H1 (cell line): ENCODE measurements at regions not wholly inside any gene's neighbourhood (a gene's known extent, or its start where the extent isn't known, plus 50 kb on each side); places are given as distances from the start of the nearest gene placed in this dataset.

Experiments
- CHD7 ChIP-seq: fragments of 300-600 bp; sonication (generic); IDR thresholded peaks from 2 replicates; pipeline ENCODE4 v1.7.1; 2012; ENCODE audit warnings: low read length, moderate library complexity, mild to moderate bottlenecking, inconsistent platforms; ENCODE audit not compliant: insufficient replicate concordance
- KDM5A ChIP-seq: fragments of 200-600 bp; IDR thresholded peaks from 2 replicates; pipeline ENCODE4 v1.7.1; 2012; ENCODE audit warnings: mild to moderate bottlenecking, low read length, inconsistent platforms, mixed read lengths
- MAFK ChIP-seq: IDR thresholded peaks from 2 replicates; pipeline ENCODE4 v1.6.1; 2012; ENCODE audit warnings: low read depth, mild to moderate bottlenecking, improper control_type of control experiment, low read length
- SAP30 ChIP-seq: fragments of 300-600 bp; sonication (generic); IDR thresholded peaks from 2 replicates; pipeline ENCODE4 v1.7.1; 2012; ENCODE audit warnings: low read length, moderate library complexity, mild to moderate bottlenecking, inconsistent platforms; ENCODE audit not compliant: insufficient read depth, insufficient replicate concordance
- TAF1 ChIP-seq: IDR thresholded peaks from 2 replicates; pipeline ENCODE4 v1.6.1; 2011; ENCODE audit warnings: mild to moderate bottlenecking, low read depth, low read length

GRCh38 chr4:28665306-28665705, 1804.7 kb downstream of the STIM2 start (continued):
- no peak for TF ChIP-seq CHD7
- no peak for TF ChIP-seq MAFK
- no peak for TF ChIP-seq TAF1
- no peak for TF ChIP-seq SAP30
- no peak for TF ChIP-seq KDM5A
